ENCODE measurements at regions not wholly inside any gene's neighbourhood (a gene's known extent, or its start where the extent isn't known, plus 50 kb on each side); places are given as distances from the start of the nearest gene placed in this dataset.

DNA sequence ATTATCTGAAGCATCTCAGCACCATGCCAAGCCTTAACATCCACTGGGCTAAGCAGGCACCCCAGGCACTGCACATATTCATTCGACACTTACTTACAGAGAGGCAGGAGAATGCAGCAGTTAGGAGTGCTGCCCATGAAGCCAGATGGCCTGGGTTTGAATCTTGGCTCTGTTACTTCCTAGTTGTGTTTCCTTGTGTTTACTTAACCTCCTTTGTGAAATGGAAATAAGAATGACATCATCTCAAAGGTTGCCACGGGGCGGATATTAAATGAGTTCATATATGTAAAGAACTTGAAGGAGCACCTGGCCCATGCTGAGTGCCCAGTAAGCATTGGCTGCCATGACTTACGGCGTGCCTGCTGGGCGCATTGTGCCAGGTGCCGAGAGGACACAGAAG is 565.2 kb downstream of the CDK5RAP2 start:
- CTCF ChIA-PET, result no interaction called here
- intact Hi-C loops (cut with micrococcal nuclease), result no loop called here

More for the DNA sequence above, 565.2 kb downstream of the CDK5RAP2 start:
- Histone ChIP-seq H4K20me1 (ENCODE audit: insufficient read depth) (no peaks in the 10 kb centered on the region), H3K4me1 (ENCODE audit: control insufficient read depth in 1 of 2, insufficient read depth in 2 of 2, low read length in 2 of 2) (no peaks in the 10 kb centered on the region), H3K9me2 (ENCODE audit: insufficient read depth) (no peaks in the 10 kb centered on the region), H3K9me3 (ENCODE audit: control insufficient read depth in 1 of 2, insufficient read depth in 1 of 2, low read depth in 1 of 2, low read length in 2 of 2) (no peaks in the 10 kb centered on the region), H3K36me3 (ENCODE audit: control insufficient read depth in 1 of 2, insufficient read depth in 2 of 2, low read length in 2 of 2) (no peaks in the 10 kb centered on the region), H3K4me2 (ENCODE audit: low read length) (no peak overlapping the region), H3K9ac (ENCODE audit: low read length) (no peak overlapping the region), H3K27ac (ENCODE audit: low read depth, low read length) (no peak overlapping the region), H3K27me3 (ENCODE audit: insufficient read depth, low read length) (peaks cover 10% of the 10 kb centered on the region; the same call in 1 of the 2 replicates), H3K79me2 (ENCODE audit: insufficient read depth, low read length) (no peaks in the 10 kb centered on the region), H2AFZ (ENCODE audit: low read depth, low read length, poor library complexity, severe bottlenecking) (no peak overlapping the region), H3K4me3 (replicated peaks in 1 of 2; ENCODE audit: low read depth in 1 of 2, low read length in 2 of 2) (no peak overlapping the region)
- BruUV-seq (replicated peaks), result no TSS peak
- ATAC-seq (no peak), DNase-seq (ENCODE audit: low read depth, low spot score) (no peak)
- RAD21 ChIA-PET (ENCODE audit: low non-redundant PET in 1 of 2, low total read pairs in 2 of 2, uncharacterized antibody in 2 of 2, unreplicated experiment in 2 of 2), result no interaction called here
- TF ChIP-seq REST (IDR thresholded peaks at IDR 0.05; ENCODE audit: low read depth) (no peak), ZNF274 (IDR thresholded peaks at IDR 0.05; ENCODE audit: low read depth, low read length) (no peak), SRF (IDR thresholded peaks at IDR 0.05; ENCODE audit: low read depth) (no peak), CBX3 (IDR thresholded peaks at IDR 0.05; ENCODE audit: low read depth) (no peak), EGR1 (IDR thresholded peaks at IDR 0.05; ENCODE audit: low read depth) (no peak), FOSL1 (IDR thresholded peaks at IDR 0.05; ENCODE audit: low read depth) (no peak), POLR2A (IDR thresholded peaks at IDR 0.05; ENCODE audit: borderline replicate concordance, extremely low read depth, insufficient read depth, insufficient read length) (no peak), JUND (IDR thresholded peaks at IDR 0.05) (no peak), SP1 (IDR thresholded peaks at IDR 0.05; ENCODE audit: low read depth) (no peak), ELF1 (IDR thresholded peaks at IDR 0.05; ENCODE audit: borderline replicate concordance, low read depth) (no peak), EZH2phosphoT487 (IDR thresholded peaks at IDR 0.05; ENCODE audit: borderline replicate concordance) (no peak)
- TF ChIP-seq, protein P1, sequence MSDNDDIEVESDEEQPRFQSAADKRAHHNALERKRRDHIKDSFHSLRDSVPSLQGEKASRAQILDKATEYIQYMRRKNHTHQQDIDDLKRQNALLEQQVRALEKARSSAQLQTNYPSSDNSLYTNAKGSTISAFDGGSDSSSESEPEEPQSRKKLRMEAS (IDR thresholded peaks at IDR 0.05), result no peak
- TF ChIP-seq, protein P2, sequence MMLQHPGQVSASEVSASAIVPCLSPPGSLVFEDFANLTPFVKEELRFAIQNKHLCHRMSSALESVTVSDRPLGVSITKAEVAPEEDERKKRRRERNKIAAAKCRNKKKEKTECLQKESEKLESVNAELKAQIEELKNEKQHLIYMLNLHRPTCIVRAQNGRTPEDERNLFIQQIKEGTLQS (IDR thresholded peaks at IDR 0.05), result no peak
- POLR2A ChIA-PET, result no interaction called here

Measured in HCT116 (cell line).